ENCODE measurements at regions not wholly inside any gene's neighbourhood (a gene's known extent, or its start where the extent isn't known, plus 50 kb on each side); places are given as distances from the start of the nearest gene placed in this dataset.

GRCh38 chr3:76547674-76548073 is 492.2 kb upstream of the ROBO2 start:
- in situ Hi-C loops (cut with HindIII; ENCODE audit: low sequenced_read_pairs), result no loop called here
- no peak for DNase-seq (ENCODE audit: low spot score)

DNA sequence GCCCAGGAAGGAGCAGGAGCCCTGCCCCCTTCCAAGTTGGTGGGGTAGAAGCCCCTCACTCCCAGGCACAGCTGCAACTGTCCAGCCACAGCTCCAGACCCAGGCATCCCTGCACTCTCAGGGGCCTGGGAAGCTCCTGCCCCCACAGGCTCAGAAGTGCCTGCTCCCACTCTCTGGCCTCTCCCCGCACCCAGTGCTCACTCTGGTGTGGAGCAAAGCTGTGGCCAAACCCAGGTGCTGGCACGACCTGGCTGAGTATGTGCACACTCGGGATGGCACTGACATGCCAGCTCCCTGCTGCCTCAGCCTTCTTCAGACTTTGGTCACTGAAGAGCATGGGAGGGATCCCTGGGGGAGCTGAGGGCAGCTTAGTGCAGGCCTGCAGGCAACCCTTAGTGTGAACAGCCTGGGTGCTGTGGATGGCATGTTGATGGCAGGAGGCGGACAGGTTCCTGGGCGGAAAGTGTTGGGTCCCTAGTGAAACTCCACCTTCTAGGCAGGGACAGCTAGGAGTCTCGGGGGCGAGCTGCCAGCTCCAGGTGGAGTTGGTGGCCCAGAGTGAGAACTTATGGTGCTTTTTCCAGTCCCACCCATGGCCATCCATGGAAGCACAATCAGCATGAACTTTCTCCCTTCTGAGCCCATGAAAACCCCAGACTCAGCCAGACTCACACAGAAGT is 489.2 kb upstream of the ROBO2 start:
- in situ Hi-C loops (cut with HindIII; ENCODE audit: low sequenced_read_pairs), result no loop called here
- no peak for DNase-seq (ENCODE audit: low spot score)

- in situ Hi-C loops (cut with HindIII; ENCODE audit: low sequenced_read_pairs), result no loop called here
- no peak for DNase-seq (ENCODE audit: low spot score)
These were observed 488.2 kb upstream of the ROBO2 start for GRCh38 chr3:76551739-76552138.

DNA sequence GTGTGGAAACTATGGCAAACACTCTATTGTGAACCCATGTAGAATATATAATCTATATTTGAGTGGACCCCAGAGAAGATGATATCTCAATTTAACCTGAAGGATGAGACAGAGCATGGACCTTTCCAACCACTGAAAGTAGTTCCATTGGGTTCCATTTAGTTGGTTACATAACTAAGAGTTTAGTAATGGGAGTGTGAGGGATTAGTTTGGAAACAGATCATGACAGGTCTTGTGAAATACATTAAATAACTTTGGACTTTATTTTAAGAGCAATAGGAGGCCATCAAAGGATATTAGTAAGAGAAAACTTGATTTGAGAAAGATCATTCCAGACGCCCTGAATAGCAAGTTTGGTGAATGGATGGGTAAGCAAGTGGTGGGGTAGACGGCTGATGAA is 487.2 kb upstream of the ROBO2 start:
- DNase-seq (ENCODE audit: low spot score), result no peak
- in situ Hi-C loops (cut with HindIII; ENCODE audit: low sequenced_read_pairs), result no loop called here

GRCh38 chr3:76554707-76555106 is 485.2 kb upstream of the ROBO2 start:
- in situ Hi-C loops (cut with HindIII; ENCODE audit: low sequenced_read_pairs), result no loop called here
- DNase-seq (ENCODE audit: low spot score), result peak; percentile 9

- in situ Hi-C loops (cut with HindIII; ENCODE audit: low sequenced_read_pairs), result no loop called here
- DNase-seq (ENCODE audit: low spot score), result no peak
These were observed 478.2 kb upstream of the ROBO2 start for GRCh38 chr3:76561494-76562236.

GRCh38 chr3:76565496-76566210 is 474.2 kb upstream of the ROBO2 start:
- in situ Hi-C loops (cut with HindIII; ENCODE audit: low sequenced_read_pairs), result no loop called here
- peak; percentile 50 for DNase-seq (ENCODE audit: low spot score)

DNA sequence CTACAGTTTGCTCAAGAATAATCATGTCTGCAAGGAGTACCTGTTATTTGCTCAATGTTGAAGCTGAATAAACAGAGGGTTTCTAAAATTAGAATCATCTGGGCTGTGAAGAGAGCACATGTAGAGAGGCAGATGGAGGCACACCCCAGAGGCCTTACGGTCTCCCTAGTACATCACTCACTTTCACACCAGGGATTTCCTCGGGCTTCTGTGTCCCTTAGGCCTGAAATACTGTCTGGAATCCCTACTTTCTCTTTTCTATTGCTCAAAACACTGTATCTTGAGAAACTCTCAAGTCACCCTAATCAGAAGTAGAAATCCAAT is 473.7 kb upstream of the ROBO2 start:
- DNase-seq (ENCODE audit: low spot score), result no peak
- in situ Hi-C loops (cut with HindIII; ENCODE audit: low sequenced_read_pairs), result no loop called here

DNA sequence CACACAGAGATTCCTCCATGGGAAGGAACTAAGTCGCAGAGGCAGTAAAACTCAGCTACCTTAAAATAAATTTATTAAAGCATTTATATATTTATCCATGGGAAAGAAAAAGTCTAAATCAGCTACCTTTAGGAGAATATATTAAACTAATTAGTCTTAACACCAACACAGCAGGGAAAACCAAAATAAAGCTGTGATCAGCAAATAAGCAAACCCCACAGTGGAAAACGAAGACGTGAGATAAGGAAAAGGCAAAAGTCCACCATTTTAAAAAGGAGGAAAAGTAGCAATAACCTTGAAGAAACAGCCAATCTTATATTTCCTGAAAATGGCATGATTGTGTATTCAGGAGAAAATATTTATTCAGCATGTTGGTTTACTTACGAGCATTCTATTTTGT is 473.0 kb upstream of the ROBO2 start:
- DNase-seq (ENCODE audit: low spot score), result no peak
- in situ Hi-C loops (cut with HindIII; ENCODE audit: low sequenced_read_pairs), result no loop called here

- in situ Hi-C loops (cut with HindIII; ENCODE audit: low sequenced_read_pairs), result no loop called here
- DNase-seq (ENCODE audit: low spot score), result peak; percentile 6
These were observed 469.4 kb upstream of the ROBO2 start for GRCh38 chr3:76570436-76571057.

DNA sequence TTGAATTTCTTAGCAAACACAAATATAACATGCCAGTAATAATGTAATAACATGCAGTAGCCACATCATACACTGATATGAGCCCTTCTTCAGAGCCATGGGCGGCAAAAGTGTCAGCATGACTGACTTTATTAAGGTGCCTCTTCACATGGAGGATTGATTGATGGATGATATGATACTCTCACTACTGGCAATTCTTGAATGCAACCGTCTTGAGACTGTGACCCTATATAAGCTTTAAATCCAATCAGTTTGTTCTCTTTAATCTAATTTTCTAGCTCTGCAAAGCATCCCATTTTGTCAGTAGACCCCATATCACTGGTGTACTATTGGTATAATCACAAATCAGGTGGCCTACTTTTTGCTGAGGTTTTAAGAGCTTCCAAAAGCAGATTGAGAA is 463.7 kb upstream of the ROBO2 start:
- in situ Hi-C loops (cut with HindIII; ENCODE audit: low sequenced_read_pairs), result no loop called here
- no peak for DNase-seq (ENCODE audit: low spot score)

DNA sequence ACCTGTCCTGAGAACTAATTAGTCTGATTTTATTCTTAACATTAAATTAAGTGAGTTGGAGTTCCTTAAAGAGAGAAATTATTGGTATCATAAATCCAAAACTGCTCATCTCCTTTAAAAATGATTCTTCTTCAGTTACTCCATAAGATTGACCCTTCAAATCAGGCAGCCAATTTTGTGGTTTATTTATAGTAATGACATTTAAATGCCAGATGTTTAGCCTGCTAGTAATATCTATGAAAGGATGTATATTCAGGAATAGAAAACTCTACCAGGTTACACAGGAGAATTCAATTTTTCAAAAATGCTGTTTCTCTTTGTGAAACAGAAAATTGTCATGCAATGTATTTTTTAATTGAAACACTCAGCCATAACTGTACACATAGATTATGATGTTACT is 457.8 kb upstream of the ROBO2 start:
- in situ Hi-C loops (cut with HindIII; ENCODE audit: low sequenced_read_pairs), result no loop called here
- no peak for DNase-seq (ENCODE audit: low spot score)

- in situ Hi-C loops (cut with HindIII; ENCODE audit: low sequenced_read_pairs), result no loop called here
These were observed 457.1 kb upstream of the ROBO2 start for GRCh38 chr3:76582632-76583378.

DNA sequence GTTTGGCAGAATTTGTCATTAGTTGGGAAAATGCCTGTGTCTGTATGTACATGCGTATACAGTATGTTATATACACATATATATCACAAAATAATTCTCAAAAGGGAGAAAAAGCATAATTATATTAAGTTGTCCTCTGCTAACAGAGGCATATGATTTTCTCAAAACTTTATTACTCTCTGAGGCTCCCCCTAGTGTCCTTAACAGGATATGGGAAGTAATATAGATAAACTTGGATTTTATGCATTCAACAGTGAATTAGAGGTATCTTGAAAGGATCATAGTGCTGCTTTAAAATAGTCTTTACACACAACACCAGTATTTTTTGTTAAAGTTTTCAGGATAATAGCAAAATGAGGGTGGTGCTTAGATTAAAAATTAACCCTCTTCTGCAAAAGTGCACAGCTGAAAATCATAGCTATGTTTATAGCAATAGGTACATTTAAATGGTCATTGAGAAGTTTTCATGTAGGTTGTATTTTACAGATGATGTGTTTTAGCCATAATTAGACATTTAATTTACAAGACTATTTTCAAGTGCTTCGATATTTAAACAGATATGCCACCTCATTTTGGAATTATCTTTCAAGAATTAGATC is 454.0 kb upstream of the ROBO2 start:
- in situ Hi-C loops (cut with HindIII; ENCODE audit: low sequenced_read_pairs), result no loop called here
- DNase-seq (ENCODE audit: low spot score), result no peak

More at GRCh38 chr3:76582632-76583378, 457.1 kb upstream of the ROBO2 start:
- no peak for DNase-seq (ENCODE audit: low spot score)

- no peak for DNase-seq (ENCODE audit: low spot score)
- in situ Hi-C loops (cut with HindIII; ENCODE audit: low sequenced_read_pairs), result no loop called here
These were observed 453.4 kb upstream of the ROBO2 start for GRCh38 chr3:76586471-76586870.

DNA sequence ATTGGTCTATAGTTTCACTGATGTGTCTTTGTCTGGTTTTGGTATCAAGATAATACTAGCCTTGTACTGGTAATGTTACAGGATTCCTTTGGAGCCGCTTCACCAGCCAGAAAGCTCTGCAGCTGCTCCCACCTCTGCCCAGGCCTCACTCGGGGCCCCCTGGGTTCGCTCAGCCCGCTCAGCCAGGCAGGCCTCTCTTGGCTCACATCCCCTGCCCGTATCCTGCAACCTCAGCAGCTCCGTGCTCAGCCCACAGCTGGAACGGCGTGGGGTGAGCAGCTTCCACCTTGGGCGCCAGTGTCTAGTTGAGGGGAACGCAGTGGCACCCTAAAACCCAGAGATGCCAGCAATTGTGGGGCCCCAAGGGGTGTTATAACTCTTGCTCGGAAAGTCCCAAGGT is 429.7 kb upstream of the ROBO2 start:
- DNase-seq (ENCODE audit: low spot score), result no peak
- in situ Hi-C loops (cut with HindIII; ENCODE audit: low sequenced_read_pairs), result no loop called here

- in situ Hi-C loops (cut with HindIII; ENCODE audit: low sequenced_read_pairs), result no loop called here
- no peak for DNase-seq (ENCODE audit: low spot score)
These were observed 424.2 kb upstream of the ROBO2 start for GRCh38 chr3:76615719-76616118.

DNA sequence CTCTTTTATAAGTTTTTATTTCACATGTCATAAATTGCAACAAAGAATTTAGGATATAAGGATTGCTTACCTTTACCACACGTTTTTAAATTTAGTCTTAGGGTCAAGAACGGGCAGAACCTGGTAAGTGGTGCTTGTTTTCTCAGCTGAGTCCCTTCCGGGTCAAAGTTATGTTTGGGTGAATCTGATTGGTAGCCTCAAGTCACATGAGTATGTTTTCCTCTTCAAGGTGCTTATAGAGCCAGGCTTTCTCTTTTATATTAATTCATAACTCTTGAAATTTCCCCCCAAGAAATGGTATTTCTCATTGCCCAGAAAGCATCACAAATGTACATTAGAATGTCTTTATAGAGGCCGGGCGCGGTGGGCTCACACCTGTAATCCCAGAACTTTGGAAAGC is 415.7 kb upstream of the ROBO2 start:
- DNase-seq (ENCODE audit: low spot score), result no peak
- in situ Hi-C loops (cut with HindIII; ENCODE audit: low sequenced_read_pairs), result no loop called here

DNA sequence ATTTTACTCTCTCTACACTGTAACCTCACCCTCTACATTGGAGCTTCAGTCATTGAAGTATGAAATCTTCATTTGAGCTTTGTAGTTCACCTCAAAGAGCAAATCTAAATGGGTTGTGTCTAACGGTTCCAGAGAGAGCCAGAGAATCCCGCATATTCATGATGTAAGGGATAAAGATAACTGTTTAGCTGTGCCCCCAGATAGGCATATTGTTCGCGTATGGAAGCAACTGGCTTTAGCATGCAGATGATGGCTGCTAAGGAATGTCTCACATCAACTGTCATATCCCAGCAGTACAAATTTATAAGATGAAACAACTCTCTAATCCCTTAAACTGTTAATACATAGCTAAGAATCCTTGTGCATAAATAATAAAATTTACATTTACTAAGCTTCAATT is 412.7 kb upstream of the ROBO2 start:
- in situ Hi-C loops (cut with HindIII; ENCODE audit: low sequenced_read_pairs), result no loop called here
- no peak for DNase-seq (ENCODE audit: low spot score)
